HEK293 (cell line): ENCODE measurements at regions not wholly inside any gene's neighbourhood (a gene's known extent, or its start where the extent isn't known, plus 50 kb on each side); places are given as distances from the start of the nearest gene placed in this dataset.

Source experiments
- CTCF ChIA-PET: fragments of 350-600 bp; formaldehyde crosslinking; extraction: SDS; loops from one replicate; lab custom pipeline; 2021; ENCODE audit warnings: antibody characterized with exemption; lab: Yijun Ruan, JAX
- POLR2A ChIA-PET: fragments of 300-600 bp; formaldehyde crosslinking; extraction: SDS; loops from one replicate; lab custom pipeline; 2020; ENCODE audit warnings: antibody characterized with exemption, inconsistent platforms; lab: Yijun Ruan, JAX
- H3K27ac ChIP-seq: fragments of 200-500 bp; sonication (Bioruptor generic); 2 replicates; pipeline ENCODE4 v1.5.1; 2014; ENCODE audit warnings: low read depth, low read length, control low read depth, inconsistent platforms; ENCODE audit errors: extremely low read depth
- H3K36me3 ChIP-seq, 2 experiments: fragments of 200-500 bp in 1 of 2; sonication (Bioruptor generic) in 1 of 2; 1 replicate in 1 of 2; 2 replicates in 1 of 2; pipeline ENCODE4 v1.5.1; 2014 to 2017; ENCODE audit warnings: inconsistent platforms in 2 of 2, low read length in 2 of 2; ENCODE audit not compliant: control insufficient read depth in 2 of 2, insufficient read depth in 1 of 2
- H3K4me1 ChIP-seq: fragments of 200-500 bp; sonication (Bioruptor generic); 2 replicates; pipeline ENCODE4 v1.5.1; 2014; ENCODE audit warnings: mild to moderate bottlenecking, low read length, inconsistent platforms; ENCODE audit not compliant: control insufficient read depth, insufficient read depth
- H3K4me3 ChIP-seq: 2 replicates; pipeline ENCODE4 v1.5.1; 2011; ENCODE audit warnings: low read depth, mild to moderate bottlenecking, control low read depth, low read length, moderate library complexity
- H3K9me3 ChIP-seq: fragments of 200-500 bp; sonication (Bioruptor generic); 2 replicates; pipeline ENCODE4 v1.5.1; 2014; ENCODE audit warnings: low read depth, low read length, inconsistent platforms; ENCODE audit not compliant: control insufficient read depth, insufficient read depth
- BCL11B ChIP-seq: fragments of 450-650 bp; formaldehyde crosslinking; IDR thresholded peaks from 2 replicates; pipeline ENCODE4 v1.5.1; 2016; ENCODE audit warnings: low read depth, missing biosample characterization, missing genetic modification characterization
- MEIS1 ChIP-seq: sonication (generic); formaldehyde crosslinking; IDR thresholded peaks from 2 replicates; pipeline ENCODE4 v1.8.1; 2022; ENCODE audit warnings: missing genetic modification reagents, mild to moderate bottlenecking, borderline replicate concordance
- PATZ1 ChIP-seq: fragments of 450-650 bp; formaldehyde crosslinking; IDR thresholded peaks from 2 replicates; pipeline ENCODE4 v1.5.1; 2016; ENCODE audit warnings: missing biosample characterization, missing genetic modification characterization
- REST ChIP-seq: fragments of 450-650 bp; formaldehyde crosslinking; IDR thresholded peaks from 2 replicates; pipeline ENCODE4 v1.5.1; 2016; ENCODE audit warnings: missing biosample characterization, missing genetic modification characterization
- YY1 ChIP-seq: fragments of 450-650 bp; formaldehyde crosslinking; IDR thresholded peaks from 2 replicates; pipeline ENCODE4 v1.5.1; 2018; ENCODE audit warnings: missing biosample characterization, missing genetic modification characterization
- ZBTB20 ChIP-seq: fragments of 450-650 bp; formaldehyde crosslinking; IDR thresholded peaks from 2 replicates; pipeline ENCODE4 v1.5.1; 2016; ENCODE audit warnings: missing biosample characterization, missing genetic modification characterization
- ZBTB7A ChIP-seq: fragments of 450-650 bp; formaldehyde crosslinking; IDR thresholded peaks from 2 replicates; pipeline ENCODE4 v1.5.1; 2016; ENCODE audit warnings: low read depth, missing biosample characterization, missing genetic modification characterization
- ZBTB8A ChIP-seq: fragments of 450-650 bp; formaldehyde crosslinking; IDR thresholded peaks from 2 replicates; pipeline ENCODE4 v1.5.1; 2016; ENCODE audit warnings: missing biosample characterization, missing genetic modification characterization
- ZEB2 ChIP-seq: fragments of 450-650 bp; formaldehyde crosslinking; IDR thresholded peaks from 2 replicates; pipeline ENCODE4 v1.5.1; 2016; ENCODE audit warnings: missing biosample characterization, missing genetic modification characterization
- ZNF112 ChIP-seq: fragments of 450-650 bp; formaldehyde crosslinking; IDR thresholded peaks from 2 replicates; pipeline ENCODE4 v1.5.0; 2017; ENCODE audit warnings: missing biosample characterization, missing genetic modification characterization
- ZNF133 ChIP-seq: fragments of 450-650 bp; formaldehyde crosslinking; IDR thresholded peaks from 2 replicates; pipeline ENCODE4 v1.5.1; 2016; ENCODE audit warnings: missing biosample characterization, missing genetic modification characterization
- ZNF16 ChIP-seq: fragments of 450-650 bp; formaldehyde crosslinking; IDR thresholded peaks from 2 replicates; pipeline ENCODE4 v1.5.1; 2016; ENCODE audit warnings: low read depth, missing biosample characterization, missing genetic modification characterization
- ZNF19 ChIP-seq: fragments of 450-650 bp; formaldehyde crosslinking; IDR thresholded peaks from 2 replicates; pipeline ENCODE4; 2016; ENCODE audit warnings: missing biosample characterization, missing genetic modification characterization, low read depth
- ZNF223 ChIP-seq: fragments of 450-650 bp; formaldehyde crosslinking; IDR thresholded peaks from 2 replicates; pipeline ENCODE4 v1.5.1; 2016; ENCODE audit warnings: missing biosample characterization, missing genetic modification characterization
- ZNF239 ChIP-seq: fragments of 450-650 bp; formaldehyde crosslinking; IDR thresholded peaks from 2 replicates; pipeline ENCODE4 v1.5.1; 2016; ENCODE audit warnings: missing biosample characterization, missing genetic modification characterization
- ZNF280D ChIP-seq: fragments of 450-650 bp; formaldehyde crosslinking; IDR thresholded peaks from 2 replicates; pipeline ENCODE4 v1.5.1; 2016; ENCODE audit warnings: missing biosample characterization, missing genetic modification characterization
- ZNF341 ChIP-seq: fragments of 450-650 bp; formaldehyde crosslinking; IDR thresholded peaks from 2 replicates; pipeline ENCODE4; 2016; ENCODE audit warnings: low read depth, missing biosample characterization, missing genetic modification characterization
- ZNF362 ChIP-seq: fragments of 450-650 bp; formaldehyde crosslinking; IDR thresholded peaks from 2 replicates; pipeline ENCODE4 v1.5.1; 2016; ENCODE audit warnings: missing biosample characterization, missing genetic modification characterization
- ZNF433 ChIP-seq: fragments of 450-650 bp; formaldehyde crosslinking; IDR thresholded peaks from 2 replicates; pipeline ENCODE4 v1.5.1; 2016; ENCODE audit warnings: missing biosample characterization, missing genetic modification characterization, low read depth
- ZNF549 ChIP-seq: fragments of 450-650 bp; IDR thresholded peaks from 2 replicates; pipeline ENCODE4 v1.5.1; 2018; ENCODE audit warnings: missing biosample characterization, missing genetic modification characterization, mild to moderate bottlenecking, inconsistent platforms, moderate library complexity
- ZNF692 ChIP-seq: fragments of 450-650 bp; formaldehyde crosslinking; IDR thresholded peaks from 2 replicates; pipeline ENCODE4 v1.5.1; 2016; ENCODE audit warnings: missing biosample characterization, missing genetic modification characterization

- TF ChIP-seq ZBTB7A (tag by site-specific recombination) (no peak), ZNF341 (tag by site-specific recombination) (no peak), ZNF19 (no peak)
- POLR2A ChIA-PET, result no interaction called here
Observed at GRCh38 chr6:164415832-164416563, 893.4 kb downstream of the C6orf118 start.

GRCh38 chr6:164414695-164415094, 894.7 kb downstream of the C6orf118 start:
- no peaks in the 10 kb centered on the region for H3K36me3 ChIP-seq
- TF ChIP-seq MEIS1 (no peak), BCL11B (no peak), ZNF433 (no peak), ZBTB20 (tag by site-specific recombination) (no peak), YY1 (tag by site-specific recombination) (no peak), ZNF362 (tag by site-specific recombination) (no peak)
- TF ChIP-seq, all 188 proteins: peak for 0
- ChIA-PET POLR2A (no interaction called here), CTCF (no interaction called here)
- H3K4me3 ChIP-seq, result no peak overlapping the region
- no peak overlapping the region for H3K27ac ChIP-seq
- H3K9me3 ChIP-seq, result no peaks in the 10 kb centered on the region
- no peaks in the 10 kb centered on the region for H3K4me1 ChIP-seq

More at GRCh38 chr6:164415832-164416563, 893.4 kb downstream of the C6orf118 start:
- no peak overlapping the region for H3K4me3 ChIP-seq
- no peaks in the 10 kb centered on the region for H3K9me3 ChIP-seq
- CTCF ChIA-PET, result no interaction called here
- no peaks in the 10 kb centered on the region for H3K4me1 ChIP-seq
- H3K36me3 ChIP-seq, result no peaks in the 10 kb centered on the region
- no peak overlapping the region for H3K27ac ChIP-seq

GRCh38 chr6:164412566-164412965, 896.8 kb downstream of the C6orf118 start:
- Histone ChIP-seq H3K27ac (no peak overlapping the region), H3K36me3 (no peaks in the 10 kb centered on the region), H3K4me1 (no peaks in the 10 kb centered on the region), H3K4me3 (no peak overlapping the region), H3K9me3 (no peaks in the 10 kb centered on the region)
- ChIA-PET POLR2A (no interaction called here), CTCF (no interaction called here)
- TF ChIP-seq ZBTB8A (tag by site-specific recombination) (no peak), PATZ1 (tag by site-specific recombination) (no peak), ZNF112 (no peak), ZEB2 (tag by site-specific recombination) (no peak), ZNF692 (no peak), ZNF239 (tag by site-specific recombination) (no peak), ZNF280D (tag by site-specific recombination) (no peak), REST (tag by site-specific recombination) (no peak), ZNF16 (tag by site-specific recombination) (no peak), ZNF549 (tag by site-specific recombination) (no peak), ZNF223 (tag by site-specific recombination) (no peak), ZNF133 (tag by site-specific recombination) (no peak)
